ENCODE measurements at regions not wholly inside any gene's neighbourhood (a gene's known extent, or its start where the extent isn't known, plus 50 kb on each side); places are given as distances from the start of the nearest gene placed in this dataset.
A peak's percentile ranks its signal among the peaks of the same experiment; 100 is the strongest.

DNA sequence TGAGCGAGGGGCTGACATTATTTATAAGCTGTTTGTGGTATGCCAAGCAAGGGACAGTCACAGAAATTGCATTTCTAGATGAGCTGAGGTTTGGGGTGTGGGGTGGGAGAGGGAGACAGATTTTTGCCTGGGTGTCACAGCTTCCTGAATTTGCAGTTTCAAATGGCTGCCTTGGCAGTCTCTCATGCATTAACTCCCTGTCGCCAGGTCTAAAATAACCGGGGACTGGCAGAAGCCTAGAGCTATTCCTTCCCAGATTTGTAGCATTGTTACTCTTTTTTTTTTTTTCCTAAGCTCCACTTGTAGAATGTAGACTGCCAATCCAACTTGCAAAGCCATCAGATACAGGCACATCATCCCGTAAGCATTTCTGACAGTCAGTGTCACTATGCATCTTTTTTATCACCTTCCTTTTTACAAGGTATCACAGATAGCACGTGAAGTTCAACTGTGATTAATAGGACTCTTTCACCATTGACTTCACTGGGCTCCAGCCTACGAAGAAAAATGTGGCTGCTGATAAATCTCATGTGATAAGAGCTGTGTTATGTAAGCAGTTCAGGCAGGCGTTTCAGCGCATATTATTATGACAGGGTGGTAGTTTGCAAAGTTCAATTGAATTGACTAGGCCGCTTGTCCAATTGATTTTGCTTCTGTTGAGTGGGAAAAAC, 130.7 kb upstream of the CELF2 start:
- DNase-seq (ENCODE audit: low spot score) = no peak

DNA sequence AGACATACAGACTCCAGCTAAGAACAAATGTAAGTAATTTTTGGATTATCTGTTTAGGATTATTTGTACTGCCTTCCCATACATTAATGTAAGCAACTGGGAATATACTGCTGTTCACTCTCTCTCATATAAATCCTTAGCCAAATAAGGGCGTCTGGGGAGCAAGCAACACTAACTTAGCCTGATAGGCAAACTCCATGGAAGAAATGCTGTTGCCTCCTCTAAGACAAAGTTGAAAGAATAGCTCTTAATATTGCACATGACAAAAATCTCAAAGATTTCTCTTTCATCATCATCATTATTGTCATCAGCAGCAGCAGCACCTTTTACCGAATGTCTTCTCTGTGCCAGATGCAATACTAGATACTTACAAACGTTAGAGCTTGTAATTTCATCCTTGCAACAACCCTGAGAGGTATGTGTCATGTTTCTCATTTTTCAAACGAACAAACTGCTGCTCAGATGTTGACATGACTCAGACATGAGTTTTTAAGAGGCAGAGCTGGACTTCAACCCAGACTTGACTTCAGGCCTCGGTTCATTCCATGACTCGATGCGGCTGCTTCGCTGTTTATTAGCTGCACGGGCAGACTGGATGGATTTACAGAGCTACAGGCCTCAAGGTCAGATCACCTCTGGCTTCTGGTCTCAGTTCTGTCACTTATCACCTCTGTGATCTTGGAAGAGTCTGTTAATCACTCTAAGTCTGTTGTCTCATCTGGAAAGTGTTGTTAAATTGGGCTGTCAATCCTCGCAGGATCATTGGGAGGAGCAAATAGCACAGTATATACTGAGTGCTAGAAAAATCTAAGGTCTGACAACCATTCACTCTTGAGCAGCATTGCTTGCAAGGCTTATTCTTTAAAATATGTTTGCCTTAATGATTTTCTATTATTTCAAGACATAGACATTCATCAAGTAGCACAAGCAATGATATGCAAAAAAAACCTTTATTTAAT, 126.3 kb upstream of the CELF2 start:
- DNase-seq (ENCODE audit: low spot score) = no peak

DNA sequence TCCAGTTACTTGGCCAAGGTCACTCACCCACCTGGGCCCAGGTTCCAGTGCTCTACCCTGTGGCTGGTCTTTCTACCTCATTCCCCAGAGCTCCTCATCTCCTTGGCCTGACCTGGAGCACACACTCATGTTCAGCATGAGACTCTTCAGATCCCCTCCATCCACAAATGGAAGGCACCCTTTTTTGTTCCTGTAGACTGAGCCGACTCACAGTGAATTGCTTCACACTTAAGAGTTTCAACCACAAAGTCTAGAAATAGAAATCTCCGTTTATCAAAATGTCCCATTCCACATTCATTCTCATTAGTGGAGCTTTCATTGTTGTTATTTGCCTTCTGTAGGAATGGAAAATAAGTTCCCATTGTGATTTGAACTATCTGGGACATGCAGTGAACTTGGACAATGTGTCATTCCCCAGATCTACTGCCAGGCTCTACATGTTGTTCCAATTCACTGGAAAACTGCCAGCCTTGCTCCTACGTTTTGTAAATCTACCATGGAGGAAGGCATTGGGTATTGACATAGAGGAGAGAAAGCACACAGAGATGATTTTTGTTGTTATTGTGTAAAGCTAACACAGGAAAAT, 125.3 kb upstream of the CELF2 start:
- DNase-seq (ENCODE audit: low spot score) = no peak

DNA sequence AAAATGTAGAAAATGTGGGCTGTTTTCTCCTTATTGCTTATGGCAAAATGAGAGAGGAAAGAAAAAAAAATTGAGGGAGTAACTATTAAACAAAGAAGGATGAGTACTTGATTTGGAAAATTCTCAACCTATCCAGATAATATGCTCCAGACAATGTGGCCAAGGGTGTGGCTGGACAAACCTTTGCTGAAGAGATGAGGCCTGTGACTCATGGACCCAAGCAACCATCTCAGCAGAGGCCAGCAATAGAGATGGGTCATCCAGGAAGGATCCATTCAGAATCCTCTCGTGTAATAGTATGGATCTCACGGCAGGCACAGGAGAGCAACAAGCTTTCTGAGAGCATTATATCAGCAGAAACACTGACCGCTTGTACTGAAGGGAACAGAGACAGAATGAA, 120.3 kb upstream of the CELF2 start:
- DNase-seq (ENCODE audit: low spot score) = no peak

DNA sequence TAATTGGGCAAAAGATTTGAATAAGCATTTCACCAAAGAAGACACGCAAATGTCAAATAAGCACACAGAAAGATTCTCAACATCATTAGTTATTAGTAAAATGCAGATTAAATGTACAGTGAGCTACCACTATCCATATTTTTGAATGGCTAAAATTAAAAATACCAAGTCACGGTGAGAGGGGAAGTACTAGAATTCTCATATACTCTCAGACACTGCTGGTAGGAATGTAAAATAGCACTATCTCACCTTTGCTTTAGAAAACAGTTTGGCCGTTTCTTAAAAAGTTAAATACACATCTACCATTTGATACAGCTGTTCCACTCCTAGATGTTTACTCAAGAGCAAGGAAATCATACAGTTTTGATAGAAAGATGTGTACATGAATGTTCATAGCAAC, 115.8 kb upstream of the CELF2 start:
- DNase-seq (ENCODE audit: low spot score) = no peak

DNA sequence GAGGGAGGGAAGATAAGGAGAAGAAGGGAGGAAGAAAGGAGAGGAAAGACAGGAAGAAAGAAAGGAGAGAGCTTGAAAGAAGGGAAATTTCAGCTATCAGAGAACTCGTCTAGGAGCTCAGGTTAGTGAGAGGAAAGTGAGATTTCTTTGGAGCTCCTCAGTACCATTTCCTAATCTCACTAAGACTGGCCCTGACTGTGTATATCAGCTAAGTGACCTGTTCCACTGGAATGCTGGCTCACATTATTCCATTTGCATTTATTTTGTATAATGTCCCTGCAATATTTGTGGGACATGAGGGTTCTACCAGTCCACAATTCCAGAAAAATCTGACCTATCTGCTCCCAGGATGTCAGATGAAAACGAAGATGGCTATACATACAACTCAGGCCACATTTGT, 114.7 kb upstream of the CELF2 start:
- no peak for DNase-seq (ENCODE audit: low spot score)

DNA sequence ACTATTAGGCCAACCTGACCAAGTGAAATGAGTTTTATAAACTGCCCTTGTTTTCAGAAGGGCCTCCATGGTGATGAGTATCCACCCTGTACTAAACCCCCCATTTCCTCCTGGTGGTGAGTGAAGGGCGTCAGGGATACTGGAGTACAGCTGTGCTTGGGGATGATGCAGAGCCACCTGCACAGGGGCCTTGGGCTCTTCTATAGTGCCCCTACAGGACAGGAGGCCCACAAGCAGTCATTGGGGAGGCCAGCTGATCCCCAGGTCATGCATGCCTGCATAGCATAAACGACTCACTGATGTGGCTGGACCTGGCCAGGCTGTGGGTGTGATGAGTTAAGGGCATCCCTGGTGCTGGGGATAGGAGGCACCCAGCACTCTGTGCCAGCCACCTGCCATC, 114.1 kb upstream of the CELF2 start:
- no peak for DNase-seq (ENCODE audit: low spot score)

DNA sequence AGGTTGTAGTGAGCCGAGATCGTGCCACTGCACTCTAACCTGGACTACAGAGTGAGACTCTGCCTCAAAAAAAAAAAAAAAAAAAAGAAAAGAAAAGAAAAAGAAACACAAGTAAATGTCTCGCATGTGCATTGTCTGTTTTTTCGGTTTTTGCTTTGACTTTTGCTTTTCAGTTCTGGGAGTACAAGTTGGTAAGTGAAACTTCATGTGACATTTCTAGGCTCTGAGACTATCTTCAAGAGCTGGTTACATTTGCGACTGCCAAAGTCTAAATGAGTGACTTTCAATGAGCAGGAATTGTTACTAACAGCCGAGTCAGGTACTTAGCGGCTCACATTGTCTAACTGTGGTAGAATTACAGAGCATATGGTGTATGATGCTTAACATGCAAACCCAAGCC, 107.0 kb upstream of the CELF2 start:
- no peak for DNase-seq (ENCODE audit: low spot score)

DNA sequence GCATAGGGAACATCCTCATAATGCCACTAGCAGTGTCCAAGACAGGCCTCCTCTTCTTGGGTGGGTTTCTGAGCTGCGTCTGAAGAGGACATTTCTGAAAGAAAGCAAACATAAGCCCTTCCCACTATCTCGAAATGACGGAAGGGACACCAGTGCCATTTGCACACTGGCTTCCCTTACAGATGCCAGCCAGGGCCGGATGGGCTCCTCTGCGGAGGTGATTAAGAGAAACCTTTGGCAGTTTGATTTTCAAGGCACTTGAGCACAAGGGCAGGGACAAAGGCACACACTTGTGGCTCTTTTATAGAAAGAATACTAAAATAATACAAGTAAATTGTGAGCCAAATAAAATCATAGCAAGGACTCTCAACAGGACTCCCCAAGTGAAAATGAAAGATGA, 106.6 kb upstream of the CELF2 start:
- DNase-seq (ENCODE audit: low spot score) = no peak

DNA sequence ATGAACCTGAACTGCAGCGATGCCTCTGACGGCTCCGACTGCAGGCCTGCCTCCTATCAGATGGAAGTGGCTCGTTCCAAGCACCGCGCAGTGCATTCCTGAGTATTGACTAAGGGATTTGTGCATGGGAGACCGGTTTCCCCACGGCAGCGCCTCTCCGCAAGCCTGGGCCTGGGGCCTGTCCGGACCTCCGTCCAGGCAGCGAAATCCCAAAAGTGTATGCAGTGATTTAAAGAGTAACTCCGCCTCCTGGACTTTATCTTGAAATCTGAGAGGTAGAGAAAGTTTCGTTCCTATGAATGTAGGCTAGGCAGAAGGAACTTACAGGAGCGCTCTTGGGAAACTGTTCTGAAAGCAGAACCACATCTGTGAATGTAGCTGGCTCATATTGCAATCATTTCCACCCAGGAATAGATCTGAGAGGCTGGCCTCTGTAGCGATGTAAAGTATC, 106.2 kb upstream of the CELF2 start:
- DNase-seq (ENCODE audit: low spot score) = peak; percentile 46

DNA sequence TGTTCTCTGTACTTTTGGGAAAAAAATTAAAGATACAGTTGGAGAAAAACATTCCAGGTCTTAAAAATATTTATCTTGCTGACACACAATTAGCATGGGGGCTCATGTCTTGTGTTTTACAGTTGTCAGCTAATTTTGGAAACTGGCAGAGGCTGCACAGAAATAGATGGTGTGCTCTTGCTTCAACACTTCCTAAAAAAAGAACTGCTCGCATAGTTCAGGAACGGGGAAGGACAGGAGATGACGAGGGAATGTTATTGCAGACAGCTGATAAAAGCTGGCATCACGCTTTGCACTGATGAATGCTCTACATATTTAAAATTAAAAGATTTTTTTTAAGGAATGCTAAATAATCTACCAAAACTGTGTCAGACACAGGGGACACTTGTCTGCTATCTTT, 103.5 kb upstream of the CELF2 start:
- no peak for DNase-seq (ENCODE audit: low spot score)

DNA sequence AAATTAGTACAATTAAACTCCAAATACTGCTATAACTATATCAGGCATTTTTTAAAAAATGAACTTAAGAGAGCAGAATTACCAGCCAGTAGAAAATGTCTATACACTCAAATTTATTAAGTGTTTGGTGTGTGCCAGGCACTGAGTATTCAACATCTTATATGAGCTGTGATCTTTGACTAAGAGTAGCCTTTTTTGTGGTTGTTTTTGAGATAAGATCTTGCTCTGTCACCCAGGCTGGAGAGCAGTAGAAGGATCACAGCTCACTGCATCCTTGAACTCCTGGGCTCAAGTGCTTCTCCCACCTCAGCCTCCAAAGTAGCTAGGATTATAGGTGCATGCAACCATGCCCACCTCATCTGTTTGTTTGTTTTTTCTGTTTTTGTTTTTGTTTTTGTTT, 102.5 kb upstream of the CELF2 start:
- DNase-seq (ENCODE audit: low spot score) = no peak

DNA sequence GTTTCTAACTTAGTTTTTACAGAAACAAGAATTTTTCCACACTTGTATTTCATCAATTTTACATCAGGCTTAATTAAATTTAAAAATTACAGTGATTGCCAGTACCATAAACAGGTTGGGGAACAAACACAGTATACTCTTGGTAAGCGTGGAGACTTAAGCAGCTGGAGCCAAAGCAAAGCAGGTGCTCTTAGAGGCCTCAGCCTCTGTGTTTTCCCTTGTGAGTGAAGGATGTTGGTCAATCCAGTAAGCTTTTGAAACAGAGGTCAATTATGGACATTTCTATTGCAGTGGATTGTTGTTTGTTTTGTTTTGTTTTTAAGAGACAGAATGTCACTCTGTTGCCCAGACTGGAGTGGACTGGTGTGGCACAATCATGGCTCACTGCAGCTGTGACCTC, 100.6 kb upstream of the CELF2 start:
- no peak for DNase-seq (ENCODE audit: low spot score)

DNA sequence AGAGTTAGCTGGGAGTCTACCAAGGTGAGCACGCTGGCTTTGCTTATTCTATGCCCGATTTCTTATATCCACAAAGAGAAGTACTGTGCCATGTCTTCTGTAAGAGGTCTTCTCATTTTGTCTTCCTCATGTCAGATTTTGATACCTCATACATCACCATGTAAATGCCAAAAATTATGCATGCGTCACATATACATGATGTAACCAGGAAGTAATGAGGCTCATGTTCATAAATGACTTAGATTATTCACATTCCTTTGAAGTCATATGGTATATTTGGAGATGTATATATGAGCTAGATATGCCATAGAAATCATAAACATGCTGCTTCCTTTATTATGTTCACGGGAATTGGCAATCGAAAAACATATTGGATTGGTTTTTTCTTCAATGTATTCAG, 97.7 kb upstream of the CELF2 start:
- no peak for DNase-seq (ENCODE audit: low spot score)

DNA sequence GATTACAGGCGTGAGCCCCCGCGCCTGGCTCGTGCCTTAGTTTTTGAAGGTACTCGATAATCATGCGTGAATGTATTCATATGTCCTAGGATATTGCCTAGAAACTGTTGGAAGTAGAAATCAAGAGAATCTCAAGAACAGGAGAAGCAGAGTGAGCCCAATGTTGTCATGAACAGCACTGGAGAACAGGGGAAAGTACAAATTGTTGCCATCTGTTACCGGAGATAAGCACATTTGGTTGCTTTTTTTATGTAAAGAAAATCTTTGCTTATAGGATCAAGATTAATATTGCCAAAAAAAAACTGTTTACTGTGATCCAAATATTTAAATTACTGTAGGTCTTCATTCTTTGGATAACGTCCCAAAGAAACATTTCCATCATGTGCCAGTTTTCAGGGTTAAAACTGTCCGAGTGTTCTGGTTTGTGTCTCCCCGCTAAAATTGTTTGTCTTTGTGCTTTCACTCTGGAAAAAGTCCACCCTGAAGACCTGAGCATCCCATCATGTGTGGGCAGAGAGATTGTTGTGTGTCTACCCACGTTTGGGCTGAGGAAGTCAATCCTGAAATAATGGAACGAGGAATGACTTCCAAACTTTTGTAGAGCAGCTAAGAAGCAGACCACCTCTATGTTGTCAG, 95.7 kb upstream of the CELF2 start:
- no peak for DNase-seq (ENCODE audit: low spot score)

DNA sequence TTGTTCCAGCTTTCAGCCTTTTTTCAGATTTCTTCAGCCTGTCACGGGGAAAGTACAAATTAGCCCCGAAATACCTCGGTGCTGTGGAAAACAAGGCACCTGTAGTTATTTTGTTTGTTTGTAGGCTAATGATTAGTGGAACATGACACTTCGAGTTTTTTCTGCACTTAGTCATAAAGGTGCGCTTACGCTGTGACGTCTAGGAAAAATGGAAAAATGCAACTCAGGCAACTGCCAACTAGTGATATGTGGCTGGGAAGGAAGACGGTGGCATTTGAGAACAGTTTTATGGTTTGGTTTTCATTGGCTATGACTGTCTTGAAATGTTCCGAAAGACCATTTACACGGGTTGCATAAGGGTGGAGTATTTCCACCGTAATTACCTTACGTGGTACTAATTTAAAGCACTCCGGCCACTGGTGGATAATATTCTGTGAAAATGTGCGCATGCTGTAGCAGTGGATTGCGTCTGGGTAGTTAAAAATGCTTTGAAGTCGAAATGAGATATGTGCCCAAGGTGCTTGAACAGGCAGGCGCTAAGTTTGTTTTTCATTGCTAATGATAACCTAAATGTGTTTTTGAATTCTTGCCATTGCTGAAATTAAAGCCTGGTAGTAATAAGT, 94.5 kb upstream of the CELF2 start:
- DNase-seq (ENCODE audit: low spot score) = no peak

DNA sequence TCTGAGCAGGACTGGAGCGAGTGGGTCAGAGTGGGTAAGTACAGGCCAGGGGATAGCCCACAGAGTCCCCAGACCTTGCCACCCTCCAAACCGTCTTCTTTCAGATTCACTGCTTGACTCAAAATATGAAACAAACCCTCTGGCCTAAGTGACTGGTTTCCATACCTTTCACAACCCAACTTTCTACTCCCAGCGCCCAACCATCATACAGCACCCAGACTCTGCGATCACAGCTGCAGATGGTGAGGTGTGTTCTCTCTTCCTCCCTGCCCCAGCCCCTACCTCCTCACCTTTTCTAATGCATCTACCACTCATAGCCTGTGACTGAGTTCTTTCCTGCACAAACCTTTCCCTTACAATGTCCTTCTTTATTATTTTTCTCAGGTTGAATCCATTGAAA, 92.0 kb upstream of the CELF2 start:
- no peak for DNase-seq (ENCODE audit: low spot score)

DNA sequence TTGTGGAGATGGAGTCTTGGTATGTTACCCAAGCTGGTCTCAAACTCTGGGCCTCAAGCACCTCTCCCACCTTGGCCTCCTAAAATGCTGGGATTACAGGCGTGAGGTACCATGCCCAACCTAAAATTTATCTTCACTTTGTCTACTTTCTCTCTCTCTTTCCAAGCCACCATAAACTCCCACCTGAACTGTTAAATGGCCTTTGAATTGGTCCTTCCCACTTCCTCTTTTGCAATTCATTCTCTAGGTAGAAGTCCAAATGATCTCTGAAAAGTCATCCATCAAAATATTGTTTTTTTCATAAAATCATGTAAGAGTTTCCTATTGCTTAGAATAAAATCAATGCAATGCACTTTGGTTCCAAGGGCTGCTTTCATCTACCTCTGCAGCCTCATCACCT, 90.1 kb upstream of the CELF2 start:
- DNase-seq (ENCODE audit: low spot score) = no peak

DNA sequence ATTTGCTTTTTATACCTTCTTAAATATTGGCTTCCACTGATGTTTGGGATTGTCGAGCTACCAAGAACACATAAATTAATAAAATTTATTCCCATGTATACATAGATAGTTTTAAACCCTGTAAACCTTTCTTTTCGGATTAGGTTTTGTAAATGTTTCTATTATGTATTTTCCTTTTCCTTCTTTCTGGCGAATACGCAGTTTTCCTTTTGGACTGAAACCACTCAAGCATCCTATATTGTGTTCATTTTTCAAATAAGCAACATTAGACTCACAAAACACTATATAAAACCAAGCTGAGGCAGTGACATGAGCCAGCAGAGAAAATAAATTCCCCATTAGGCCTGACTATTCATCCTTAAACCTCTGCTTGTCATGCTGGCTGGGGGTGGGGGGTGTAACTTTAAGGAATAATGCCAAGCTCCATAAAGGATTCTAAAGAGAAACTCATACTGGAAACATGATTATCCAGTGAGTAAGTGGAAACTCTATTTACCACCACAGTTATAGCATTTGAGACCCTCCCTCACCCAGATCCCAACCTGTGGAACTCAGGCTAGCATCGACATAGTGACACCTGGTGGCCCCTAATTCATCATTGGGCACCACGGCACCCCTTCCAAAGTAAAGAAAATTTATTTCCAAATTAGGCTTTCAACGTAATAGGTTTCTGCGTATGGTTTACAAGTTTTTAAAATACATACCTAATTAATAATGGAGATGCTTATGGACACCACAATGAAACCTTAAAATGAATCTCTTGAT, 86.5 kb upstream of the CELF2 start:
- DNase-seq (ENCODE audit: low spot score) = no peak

DNA sequence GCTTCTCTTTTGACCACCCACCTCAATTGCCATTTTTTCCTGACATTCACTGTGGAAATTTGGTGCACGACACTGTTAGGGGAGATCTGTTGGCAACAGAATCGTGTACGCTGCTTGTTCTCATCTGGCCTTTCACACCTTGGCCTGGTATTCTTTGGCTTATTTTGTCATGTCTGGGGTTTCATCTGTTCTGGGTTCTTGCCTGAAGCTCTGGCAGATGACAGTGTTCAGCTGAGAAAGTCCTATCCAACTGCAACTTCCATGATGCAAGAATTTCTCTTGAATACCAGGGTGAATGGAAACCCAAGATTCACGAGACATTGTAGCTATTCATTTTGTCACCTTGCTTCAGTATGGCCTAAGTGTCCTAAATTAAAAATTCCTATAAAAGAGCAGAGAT, 82.6 kb upstream of the CELF2 start:
- no peak for DNase-seq (ENCODE audit: low spot score)

DNA sequence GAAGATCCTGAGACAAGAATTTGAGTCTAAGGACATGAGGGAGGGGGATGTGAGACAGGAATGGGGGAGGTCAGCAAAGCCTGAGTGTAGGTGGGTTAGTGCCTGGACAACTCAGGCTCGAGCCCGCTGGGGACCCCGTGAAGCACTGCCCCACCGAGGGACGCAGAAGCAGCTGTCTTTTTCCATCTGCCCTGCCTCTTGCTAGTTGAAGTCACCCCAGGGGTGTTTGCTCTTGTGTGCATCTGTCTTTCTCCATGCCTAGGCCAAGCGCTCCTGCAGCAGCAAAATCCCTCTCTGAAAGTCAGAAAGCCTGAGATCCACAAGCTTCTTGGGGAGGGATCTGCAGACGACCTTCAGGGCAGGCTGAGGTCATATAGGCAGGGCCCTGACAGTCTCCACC, 79.0 kb upstream of the CELF2 start:
- no peak for DNase-seq (ENCODE audit: low spot score)

Data from H4 (cell line).